ENCODE measurements at regions not wholly inside any gene's neighbourhood (a gene's known extent, or its start where the extent isn't known, plus 50 kb on each side); places are given as distances from the start of the nearest gene placed in this dataset.

GRCh38 chr15:62378772-62379498 is 213.8 kb upstream of the C2CD4B start:
- Mint-ChIP-seq H3K4me3 (ENCODE audit: low read depth, unreplicated experiment) (no peak overlapping the region), H3K27me3 (ENCODE audit: unreplicated experiment) (peaks cover 46% of the 10 kb centered on the region), H3K9me3 (ENCODE audit: low read depth, unreplicated experiment) (no peaks in the 10 kb centered on the region), H3K4me1 (ENCODE audit: low read depth, unreplicated experiment) (no peaks in the 10 kb centered on the region), H3K36me3 (ENCODE audit: insufficient read depth, unreplicated experiment) (no peaks in the 10 kb centered on the region), H3K27ac (ENCODE audit: unreplicated experiment) (no peak overlapping the region)
- TF ChIP-seq CTCF (IDR thresholded peaks at IDR 0.05; ENCODE audit: unreplicated experiment) = no peak
- intact Hi-C loops (cut with micrococcal nuclease; ENCODE audit: unreplicated experiment) = no loop called here
- CTCF ChIA-PET = no interaction called here
- BruUV-seq (replicated peaks) = no TSS peak
- DNase-seq = no peak

DNA sequence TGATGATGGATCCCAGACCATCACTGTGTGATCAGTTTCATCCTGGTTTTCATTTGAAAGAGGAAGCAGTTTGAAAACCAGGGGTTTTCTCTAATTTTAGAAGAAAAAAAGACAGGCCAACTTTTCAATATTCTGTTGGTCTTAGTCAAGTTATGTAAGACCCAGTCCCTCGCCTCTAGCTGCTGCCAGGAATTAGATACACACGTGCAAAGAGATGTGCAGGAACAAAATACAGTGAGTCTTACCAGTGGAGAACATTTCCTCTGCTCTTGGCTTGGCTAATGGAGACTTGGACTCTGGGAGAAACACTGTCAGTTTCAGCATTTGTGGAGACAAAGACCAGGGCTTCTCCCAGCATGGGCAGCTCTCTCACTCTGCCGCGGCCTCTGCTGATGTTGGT is 214.9 kb upstream of the C2CD4B start:
- H3K4me1 Mint-ChIP-seq (ENCODE audit: low read depth, unreplicated experiment) = no peaks in the 10 kb centered on the region
- no peak for TF ChIP-seq CTCF (IDR thresholded peaks at IDR 0.05; ENCODE audit: unreplicated experiment)
- BruUV-seq (replicated peaks) = no TSS peak
- intact Hi-C loops (cut with micrococcal nuclease; ENCODE audit: unreplicated experiment) = no loop called here
- DNase-seq = no peak
- H3K4me3 Mint-ChIP-seq (ENCODE audit: low read depth, unreplicated experiment) = no peak overlapping the region
- CTCF ChIA-PET = no interaction called here
- H3K27me3 Mint-ChIP-seq (ENCODE audit: unreplicated experiment) = peaks cover 57% of the 10 kb centered on the region
- H3K27ac Mint-ChIP-seq (ENCODE audit: unreplicated experiment) = no peak overlapping the region
- H3K9me3 Mint-ChIP-seq (ENCODE audit: low read depth, unreplicated experiment) = no peaks in the 10 kb centered on the region
- H3K36me3 Mint-ChIP-seq (ENCODE audit: insufficient read depth, unreplicated experiment) = no peaks in the 10 kb centered on the region

DNA sequence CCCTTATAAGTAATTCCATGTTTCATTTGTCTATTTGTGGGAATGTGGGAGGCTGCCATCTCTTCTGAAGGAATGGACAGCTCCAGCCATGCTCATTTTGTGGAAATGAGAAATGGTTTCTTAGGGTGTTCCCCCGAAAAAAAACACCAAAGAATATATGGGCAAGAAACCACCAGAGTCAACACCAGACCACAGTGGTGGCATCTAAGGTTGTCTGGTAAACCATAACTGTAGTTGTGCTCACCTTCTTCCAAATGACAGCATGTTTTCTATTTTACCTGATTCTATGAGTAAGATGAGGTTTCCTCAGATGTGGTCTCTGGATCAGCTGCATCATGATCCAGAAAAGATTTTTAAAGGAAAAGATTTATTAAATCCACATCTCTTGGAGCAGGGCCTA is 217.0 kb upstream of the C2CD4B start:
- no TSS peak for BruUV-seq (replicated peaks)
- Mint-ChIP-seq H3K4me3 (ENCODE audit: low read depth, unreplicated experiment) (no peak overlapping the region), H3K36me3 (ENCODE audit: insufficient read depth, unreplicated experiment) (no peaks in the 10 kb centered on the region), H3K9me3 (ENCODE audit: low read depth, unreplicated experiment) (no peaks in the 10 kb centered on the region), H3K4me1 (ENCODE audit: low read depth, unreplicated experiment) (no peaks in the 10 kb centered on the region), H3K27ac (ENCODE audit: unreplicated experiment) (no peak overlapping the region), H3K27me3 (ENCODE audit: unreplicated experiment) (peaks cover 62% of the 10 kb centered on the region)
- no peak for TF ChIP-seq CTCF (IDR thresholded peaks at IDR 0.05; ENCODE audit: unreplicated experiment)
- intact Hi-C loops (cut with micrococcal nuclease; ENCODE audit: unreplicated experiment) = no loop called here
- DNase-seq = no peak
- CTCF ChIA-PET = no interaction called here

- H3K4me3 Mint-ChIP-seq (ENCODE audit: low read depth, unreplicated experiment) = peak within 1 kb of the TSS; percentile 95
- peaks cover 19% of the 10 kb centered on the region for H3K4me1 Mint-ChIP-seq (ENCODE audit: low read depth, unreplicated experiment)
- peak within 1 kb of the TSS; percentile 91 for H3K27ac Mint-ChIP-seq (ENCODE audit: unreplicated experiment)
- peak; percentile 82 for DNase-seq
- H3K9me3 Mint-ChIP-seq (ENCODE audit: low read depth, unreplicated experiment) = no peaks in the 10 kb centered on the region
- intact Hi-C loops (cut with micrococcal nuclease; ENCODE audit: unreplicated experiment) = loop anchor here (2.0 to 5.0 kb wide), 2 partner anchors 257 to 353 kb away; no protein-coding TSS in a partner anchor
- CTCF ChIA-PET = interaction anchor here (1.3 to 2.3 kb wide), 3 partner anchors 12 to 703 kb away, joined by 3 to 15 read pairs (median 3); no protein-coding TSS in a partner anchor
- TF ChIP-seq CTCF (IDR thresholded peaks at IDR 0.05; ENCODE audit: unreplicated experiment) = no peak
- peaks cover 30% of the 10 kb centered on the region for H3K36me3 Mint-ChIP-seq (ENCODE audit: insufficient read depth, unreplicated experiment)
- BruUV-seq (replicated peaks) = TSS peak; percentile 78
- peaks cover 4% of the 10 kb centered on the region for H3K27me3 Mint-ChIP-seq (ENCODE audit: unreplicated experiment)
These were observed 225.1 kb upstream of the C2CD4B start, which contains the start of gene TLN2 for GRCh38 chr15:62389885-62390790. TSS of gene TLN2 (plus strand) at chr15:62390550.

All from Calu3 (cell line).